AML-193 (cell line): ENCODE measurements at regions not wholly inside any gene's neighbourhood (a gene's known extent, or its start where the extent isn't known, plus 50 kb on each side); places are given as distances from the start of the nearest gene placed in this dataset.
"Not testable (repeated sequence)": the region's sequence is repeated elsewhere in the genome, so short reads cannot be mapped to it uniquely, and the experiment has no call there.

Experiments
- DNase-seq, 2 experiments: peaks; one replicate each; lab custom pipeline; 2025; lab: John Stamatoyannopoulos, UW

- not testable (repeated sequence) for DNase-seq
Observed at GRCh38 chr2:111503844-111504570, 380.0 kb downstream of the ANAPC1 start.

GRCh38 chr2:111504571-111504942 lies 379.4 kb downstream of the ANAPC1 start:
- DNase-seq, result not testable (repeated sequence)

GRCh38 chr2:111505267-111505666 lies 378.7 kb downstream of the ANAPC1 start:
- not testable (repeated sequence) for DNase-seq

- DNase-seq, result not testable (repeated sequence)
Observed at GRCh38 chr2:111506936-111507335, 377.1 kb downstream of the ANAPC1 start.

GRCh38 chr2:111509225-111509869 lies 374.6 kb downstream of the ANAPC1 start:
- not testable (repeated sequence) for DNase-seq

GRCh38 chr2:111510384-111510783 lies 373.6 kb downstream of the ANAPC1 start:
- DNase-seq, result not testable (repeated sequence)

- DNase-seq, result not testable (repeated sequence)
Observed at GRCh38 chr2:111511062-111511461, 372.9 kb downstream of the ANAPC1 start.

GRCh38 chr2:111512378-111512777 lies 371.6 kb downstream of the ANAPC1 start:
- DNase-seq, result not testable (repeated sequence)

GRCh38 chr2:111514138-111514537 lies 369.9 kb downstream of the ANAPC1 start:
- DNase-seq, result not testable (repeated sequence)

GRCh38 chr2:111517050-111517720 lies 366.8 kb downstream of the ANAPC1 start:
- DNase-seq, result not testable (repeated sequence)

- DNase-seq, result not testable (repeated sequence)
Observed at GRCh38 chr2:111517721-111518053, 366.3 kb downstream of the ANAPC1 start.

GRCh38 chr2:111519071-111519470 lies 364.9 kb downstream of the ANAPC1 start:
- no peak for DNase-seq

- no peak for DNase-seq
Observed at GRCh38 chr2:111522231-111522768, 361.7 kb downstream of the ANAPC1 start.

- DNase-seq, result no peak
Observed at GRCh38 chr2:111523009-111523408, 361.0 kb downstream of the ANAPC1 start.

- DNase-seq, result not testable (repeated sequence)
Observed at GRCh38 chr2:111525026-111525425, 359.0 kb downstream of the ANAPC1 start.

GRCh38 chr2:111526041-111526639 lies 357.9 kb downstream of the ANAPC1 start:
- peak in 1 of 2 experiments; percentile 9 for DNase-seq

- DNase-seq, result not testable (repeated sequence)
Observed at GRCh38 chr2:111527707-111528400, 356.1 kb downstream of the ANAPC1 start.

GRCh38 chr2:111529022-111529421 lies 355.0 kb downstream of the ANAPC1 start:
- not testable (repeated sequence) for DNase-seq

- DNase-seq, result not testable (repeated sequence)
Observed at GRCh38 chr2:111530239-111530965, 353.6 kb downstream of the ANAPC1 start.

- not testable (repeated sequence) for DNase-seq
Observed at GRCh38 chr2:111532682-111533556, 351.1 kb downstream of the ANAPC1 start.
